K562 (cell line): ENCODE measurements at regions not wholly inside any gene's neighbourhood (a gene's known extent, or its start where the extent isn't known, plus 50 kb on each side); places are given as distances from the start of the nearest gene placed in this dataset.

Source experiments
- ATAC-seq: fragments of 200-7000 bp; cut with Tn5 transposase; 3 replicates; pipeline ENCODE4 v1.9.1; 2020; ENCODE audit warnings: moderate library complexity
- BruUV-seq: library from RNA; stranded (reverse); fragments of 400-500 nt; replicated peaks from 2 replicates; lab custom pipeline; 2021; lab: Mats Ljungman, UMichigan
- CTCF ChIA-PET: fragments of 300-600 bp; formaldehyde crosslinking; extraction: SDS; loops from one replicate; lab custom pipeline; 2021; ENCODE audit warnings: low intra/inter-chr PET ratio; lab: Yijun Ruan, JAX
- POLR2A ChIA-PET: fragments of 300-600, 350-650 bp; sonication (Branson Sonifier 250); formaldehyde crosslinking; extraction: SDS; loops from one replicate; lab custom pipeline; 2021; ENCODE audit warnings: antibody characterized with exemption, inconsistent platforms; lab: Yijun Ruan, JAX
- DNase-seq, 4 experiments: peaks; one replicate each; pipeline versions ENCODE4 v3.0.0 to v3.0.0-alpha.2; 2011 to 2018; ENCODE audit warnings: low spot score in 3 of 4, mixed read lengths in 3 of 4; ENCODE audit errors: extremely low read depth in 1 of 4
- FAIRE-seq: peaks from 2 replicates; lab custom pipeline; 2011; peaks lifted over from hg19 to GRCh38; lab: Jason Lieb, UNC
- H2AFZ ChIP-seq: 2 replicates; pipeline ENCODE4 v1.6.0; 2011; ENCODE audit warnings: low read depth, low read length, control low read depth, inconsistent platforms
- H3K27ac ChIP-seq: fragments of 200-600 bp; 3 replicates; pipeline ENCODE4 v1.8.0; 2011; ENCODE audit warnings: low read depth, mild to moderate bottlenecking, control low read depth, inconsistent platforms, low read length, moderate library complexity, mixed read lengths; ENCODE audit errors: extremely low read depth
- H3K27me3 ChIP-seq, 2 experiments: fragments of 300-600 bp in 1 of 2; 2 replicates in 1 of 2; 3 replicates in 1 of 2; pipeline versions ENCODE4 v1.6.0 to v1.8.0; 2011; ENCODE audit warnings: inconsistent platforms in 2 of 2, low read length in 2 of 2, mild to moderate bottlenecking in 1 of 2, mixed read lengths in 1 of 2, moderate library complexity in 1 of 2; ENCODE audit not compliant: control insufficient read depth in 2 of 2, insufficient read depth in 2 of 2
- H3K36me3 ChIP-seq: fragments of 300-600 bp; 3 replicates; pipeline ENCODE4 v1.8.0; 2011; ENCODE audit warnings: mild to moderate bottlenecking, low read length, inconsistent platforms; ENCODE audit not compliant: control insufficient read depth, insufficient read depth
- H3K4me1 ChIP-seq, 2 experiments: fragments of 200-600 bp in 1 of 2; replicated peaks in 1 of 2; 2 replicates in 1 of 2; 3 replicates in 1 of 2; pipeline versions ENCODE4 v1.5.1 to v1.8.0; 2011; ENCODE audit warnings: inconsistent platforms in 2 of 2, low read length in 2 of 2, mild to moderate bottlenecking in 1 of 2, mixed read lengths in 1 of 2, moderate library complexity in 1 of 2; ENCODE audit not compliant: control insufficient read depth in 2 of 2, insufficient read depth in 2 of 2
- H3K4me2 ChIP-seq: 2 replicates; pipeline ENCODE4 v1.6.1; 2011; ENCODE audit warnings: low read length, control low read depth, inconsistent platforms, mixed read lengths; ENCODE audit not compliant: insufficient read depth
- H3K4me3 ChIP-seq: fragments of 200-600 bp; sonication (generic), shearing (Covaris generic); 2 replicates; pipeline ENCODE4 v1.5.1; 2016; ENCODE audit warnings: control low read depth, inconsistent platforms
- H3K79me2 ChIP-seq: fragments of 200-600 bp; 3 replicates; pipeline ENCODE4 v1.8.0; 2011; ENCODE audit warnings: low read length, inconsistent platforms; ENCODE audit not compliant: control insufficient read depth, insufficient read depth
- H3K9ac ChIP-seq, 2 experiments: 2 replicates each; pipeline versions ENCODE4 v1.6.0 to v1.6.1; 2011; ENCODE audit warnings: low read depth in 2 of 2, low read length in 2 of 2, control low read depth in 1 of 2, inconsistent platforms in 1 of 2, mild to moderate bottlenecking in 1 of 2, mixed read lengths in 1 of 2; ENCODE audit not compliant: insufficient read depth in 1 of 2
- H3K9me1 ChIP-seq: one replicate; pipeline ENCODE4 v1.6.0; 2011; ENCODE audit warnings: inconsistent platforms, mild to moderate bottlenecking, low read length, moderate library complexity; ENCODE audit not compliant: control insufficient read depth, insufficient read depth
- H3K9me3 ChIP-seq: replicated peaks from 2 replicates; pipeline ENCODE4 v1.5.1; 2011; ENCODE audit warnings: low read depth, low read length, inconsistent platforms; ENCODE audit not compliant: control insufficient read depth, insufficient read depth
- H4K20me1 ChIP-seq: replicated peaks from 2 replicates; pipeline ENCODE4 v1.6.1; 2011; ENCODE audit warnings: low read length, inconsistent platforms, mixed read lengths; ENCODE audit not compliant: control insufficient read depth, insufficient read depth
- ETV1 ChIP-seq: fragments of 450-650 bp; conservative IDR thresholded peaks from 2 replicates; pipeline ENCODE4 v1.6.1; 2016; ENCODE audit warnings: missing genetic modification characterization, control low read depth, low read depth, missing compliant biosample characterization
- ZKSCAN8 ChIP-seq: fragments of 200-800 bp; sonication (Bioruptor generic); IDR thresholded peaks from 2 replicates; pipeline ENCODE4 v1.6.1; 2016; ENCODE audit warnings: missing genetic modification characterization, missing compliant biosample characterization
- WGBS: fragments of 100-300 bp; shearing (Covaris generic); methylation state at CpG from one replicate; pipeline ENCODE4 v1.1.6; 2016; ENCODE audit warnings: low coverage, mixed read lengths; ENCODE audit not compliant: insufficient coverage; ENCODE audit errors: missing lambda C conversion rate; 5-methylcytosine and 5-hydroxymethylcytosine counted together
- in situ Hi-C: fragments of 300-500 bp; cut with MboI; formaldehyde crosslinking; loops from 4 replicates; pipeline ENCODE4 v1.15.0; 2018; ENCODE audit warnings: inconsistent platforms, mixed read lengths
- intact Hi-C: fragments of 100-400 bp; cut with micrococcal nuclease; formaldehyde crosslinking; loops from 2 replicates; pipeline ENCODE4 v1.14.2; 2022

DNA sequence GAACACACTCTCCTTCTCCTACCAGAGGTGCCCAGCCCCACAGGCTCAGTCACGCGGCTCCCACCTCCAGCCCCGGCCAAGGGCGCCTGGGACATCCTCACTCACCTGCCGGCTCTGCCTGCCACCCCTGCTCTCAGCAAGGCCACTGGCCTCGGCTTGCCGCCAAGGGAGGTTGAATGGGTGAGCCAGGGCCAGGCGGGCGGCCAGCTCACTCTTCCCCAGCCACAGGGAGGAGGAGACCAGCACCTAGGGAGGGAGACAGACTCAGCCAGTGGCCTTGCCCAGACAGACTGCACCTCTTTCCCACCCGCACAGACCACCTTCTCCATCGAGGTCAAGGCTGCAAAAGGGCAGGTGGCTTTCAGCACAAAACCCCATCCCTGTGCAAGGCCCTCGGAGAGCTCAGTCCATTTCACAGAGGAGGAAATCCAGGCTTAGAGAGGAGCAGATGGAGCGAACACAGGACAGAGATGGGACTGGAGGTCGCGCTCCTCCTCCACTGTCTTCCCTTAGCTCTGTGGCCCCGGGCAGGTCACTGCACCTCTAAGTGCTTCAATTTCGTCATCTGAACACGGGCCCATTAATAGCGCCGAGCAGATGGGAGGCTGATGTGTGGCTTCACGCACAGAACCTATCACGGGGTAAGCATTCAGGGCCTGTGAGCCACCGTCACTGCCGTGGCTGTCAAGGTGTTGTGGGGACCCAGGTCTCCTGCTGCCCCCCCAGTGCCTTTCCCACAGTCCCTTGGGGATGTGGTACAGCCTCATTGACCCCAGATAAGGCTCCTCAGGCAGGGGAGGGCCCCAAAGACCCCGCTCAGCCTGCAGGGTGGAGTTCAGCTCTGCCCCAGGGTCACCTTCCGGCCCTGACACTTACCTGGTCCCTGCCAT is 56.1 kb downstream of the RMI2 start:
- CTCF ChIA-PET: no interaction called here
- H3K9me3 ChIP-seq: no peaks in the 10 kb centered on the region
- no peaks in the 10 kb centered on the region for H3K9me1 ChIP-seq
- no peak overlapping the region for H3K4me3 ChIP-seq
- H3K79me2 ChIP-seq: no peaks in the 10 kb centered on the region
- H3K9ac ChIP-seq: peak overlapping the region in 1 of 2 experiments; percentile 24; a peak in 2 of 4 replicates
- in situ Hi-C loops (loop anchor here (10.0 kb wide), 1 partner anchor 253 kb away; no protein-coding TSS in a partner anchor), intact Hi-C loops (loop anchor here (10.0 kb wide), 1 partner anchor 123 kb away; a partner anchor contains a TSS)
- H3K36me3 ChIP-seq: no peaks in the 10 kb centered on the region
- no TSS peak for BruUV-seq
- no peak overlapping the region for H2AFZ ChIP-seq
- H3K27me3 ChIP-seq: peaks cover 17 to 72% of the 10 kb centered on the region in 2 experiments; a peak in 4 of 5 replicates
- 32% methylated on average over 26 of the region's 26 CpGs for WGBS
- DNase-seq: no peak
- ATAC-seq: no peak
- POLR2A ChIA-PET: interaction anchor here (0.7 to 1.1 kb wide), 2 partner anchors 10 to 11 kb away, joined by 3 to 4 read pairs; no protein-coding TSS in a partner anchor
- H4K20me1 ChIP-seq: peaks cover 13% of the 10 kb centered on the region
- peaks cover 0 to 26% of the 10 kb centered on the region in 2 experiments; a peak in 2 of 5 replicates for H3K4me1 ChIP-seq
- no peak overlapping the region for H3K27ac ChIP-seq
- H3K4me2 ChIP-seq: no peak overlapping the region
- no peak for TF ChIP-seq ETV1 (tag)
- peak; percentile 24; the same call in 1 of the 2 replicates for TF ChIP-seq ZKSCAN8
- no peak for FAIRE-seq
